Hematopoietic multipotent progenitor cell treated with erythropoietin and hydrocortisone succinate and interleukin-3 and kit ligand, for 6 days (in vitro differentiated cells): ENCODE measurements at regions not wholly inside any gene's neighbourhood (a gene's known extent, or its start where the extent isn't known, plus 50 kb on each side); places are given as distances from the start of the nearest gene placed in this dataset.

ENCODE experiments used
- DNase-seq: peaks from one replicate; pipeline ENCODE4 v3.0.0-alpha.2; 2015

- no peak for DNase-seq
Measured at GRCh38 chr1:8078176-8078671, 52.1 kb upstream of the ERRFI1 start.

GRCh38 chr1:8077602-8078001 lies 51.5 kb upstream of the ERRFI1 start:
- no peak for DNase-seq

GRCh38 chr1:8077120-8077573 lies 51.0 kb upstream of the ERRFI1 start:
- no peak for DNase-seq

- DNase-seq: no peak
Measured at GRCh38 chr1:8076176-8076575, 50.1 kb upstream of the ERRFI1 start.
